GM12878 (cell line): ENCODE measurements at regions not wholly inside any gene's neighbourhood (a gene's known extent, or its start where the extent isn't known, plus 50 kb on each side); places are given as distances from the start of the nearest gene placed in this dataset.

Experiments
- CBX5 ChIP-seq: sonication (generic); IDR thresholded peaks from 2 replicates; pipeline ENCODE4 v1.6.1; 2016; ENCODE audit warnings: low read depth, moderate library complexity, mild to moderate bottlenecking, inconsistent platforms
- CREB1 ChIP-seq: IDR thresholded peaks from 2 replicates; pipeline ENCODE4 v1.6.1; 2012; ENCODE audit warnings: low read depth, mild to moderate bottlenecking, inconsistent platforms
- CTCF ChIP-seq, 3 experiments: IDR thresholded peaks in 2 of 3; conservative IDR thresholded peaks in 1 of 3; 2 replicates each; pipeline ENCODE4 v1.5.1; 2011; ENCODE audit warnings: low read depth in 3 of 3, low read length in 3 of 3, mild to moderate bottlenecking in 3 of 3, control low read depth in 2 of 3, moderate library complexity in 2 of 3, inconsistent platforms in 1 of 3, mixed read lengths in 1 of 3; ENCODE audit not compliant: control insufficient read depth in 2 of 3, insufficient read depth in 1 of 3; ENCODE audit errors: extremely low read depth in 1 of 3
- NKRF ChIP-seq: fragments of 450-650 bp; conservative IDR thresholded peaks from 2 replicates; pipeline ENCODE4 v1.6.1; 2017; ENCODE audit warnings: mild to moderate bottlenecking, moderate library complexity
- REST ChIP-seq: IDR thresholded peaks from 2 replicates; pipeline ENCODE4 v1.6.1; 2012; ENCODE audit warnings: mild to moderate bottlenecking, low read depth, low read length
- SUZ12 ChIP-seq: fragments of 200-600 bp; sonication (generic); IDR thresholded peaks from one replicate; pipeline ENCODE4 v1.6.1; 2018; ENCODE audit warnings: antibody characterized with exemption, mild to moderate bottlenecking; ENCODE audit not compliant: unreplicated experiment
- YBX1 ChIP-seq: fragments of 450-650 bp; IDR thresholded peaks from 2 replicates; pipeline ENCODE4 v1.6.1; 2016; ENCODE audit warnings: antibody characterized with exemption
- ZNF687 ChIP-seq: fragments of 450-650 bp; IDR thresholded peaks from 2 replicates; pipeline ENCODE4 v1.6.1; 2017; ENCODE audit warnings: mild to moderate bottlenecking, moderate library complexity

GRCh38 chr1:79295967-79296366 is 289.4 kb upstream of the ADGRL4 start (continued):
- TF ChIP-seq ZNF687, result no peak
- no peak for TF ChIP-seq REST
- TF ChIP-seq CTCF (IDR thresholded peaks at IDR 0.05 in 2 of 3, conservative IDR thresholded peaks at IDR 0.05 in 1 of 3; ENCODE audit: control insufficient read depth in 2 of 3, extremely low read depth in 1 of 3, insufficient read depth in 1 of 3, low read depth in 3 of 3, low read length in 3 of 3), result no peak
- no peak for TF ChIP-seq SUZ12
- TF ChIP-seq YBX1, result no peak
- TF ChIP-seq CREB1, result no peak
- no peak for TF ChIP-seq CBX5
- TF ChIP-seq NKRF, result no peak
- TF ChIP-seq, all 136 proteins: peak for 0
